Stomach (tissue), 4 donors: ENCODE measurements at regions not wholly inside any gene's neighbourhood (a gene's known extent, or its start where the extent isn't known, plus 50 kb on each side); places are given as distances from the start of the nearest gene placed in this dataset.

Source experiments
- CTCF ChIP-seq, 7 experiments: fragments of 450-650 bp in 4 of 7; fragments of 200-600 bp in 3 of 7; sonication (generic) in 3 of 7; IDR thresholded peaks; one replicate each; pipeline ENCODE4 v1.5.1; 2016 to 2019; ENCODE audit warnings: antibody characterized with exemption in 7 of 7, control low read depth in 2 of 7, mild to moderate bottlenecking in 1 of 7
- POLR2A ChIP-seq, 4 donors: fragments of 450-650 bp; IDR thresholded peaks; one replicate each; pipeline ENCODE4 v1.6.1; 2016; ENCODE audit warnings: antibody characterized with exemption in 4 of 4, control low read depth in 2 of 4, mild to moderate bottlenecking in 1 of 4, moderate library complexity in 1 of 4

- no peak for TF ChIP-seq CTCF (IDR thresholded peaks at IDR 0.05)
- TF ChIP-seq POLR2A (IDR thresholded peaks at IDR 0.05): no peak
These were observed 541.9 kb upstream of the SPTLC3 start for GRCh38 chr20:12466915-12467314.
